ENCODE measurements at regions not wholly inside any gene's neighbourhood (a gene's known extent, or its start where the extent isn't known, plus 50 kb on each side); places are given as distances from the start of the nearest gene placed in this dataset.
"Not testable (repeated sequence)": the region's sequence is repeated elsewhere in the genome, so short reads cannot be mapped to it uniquely, and the experiment has no call there.

DNA sequence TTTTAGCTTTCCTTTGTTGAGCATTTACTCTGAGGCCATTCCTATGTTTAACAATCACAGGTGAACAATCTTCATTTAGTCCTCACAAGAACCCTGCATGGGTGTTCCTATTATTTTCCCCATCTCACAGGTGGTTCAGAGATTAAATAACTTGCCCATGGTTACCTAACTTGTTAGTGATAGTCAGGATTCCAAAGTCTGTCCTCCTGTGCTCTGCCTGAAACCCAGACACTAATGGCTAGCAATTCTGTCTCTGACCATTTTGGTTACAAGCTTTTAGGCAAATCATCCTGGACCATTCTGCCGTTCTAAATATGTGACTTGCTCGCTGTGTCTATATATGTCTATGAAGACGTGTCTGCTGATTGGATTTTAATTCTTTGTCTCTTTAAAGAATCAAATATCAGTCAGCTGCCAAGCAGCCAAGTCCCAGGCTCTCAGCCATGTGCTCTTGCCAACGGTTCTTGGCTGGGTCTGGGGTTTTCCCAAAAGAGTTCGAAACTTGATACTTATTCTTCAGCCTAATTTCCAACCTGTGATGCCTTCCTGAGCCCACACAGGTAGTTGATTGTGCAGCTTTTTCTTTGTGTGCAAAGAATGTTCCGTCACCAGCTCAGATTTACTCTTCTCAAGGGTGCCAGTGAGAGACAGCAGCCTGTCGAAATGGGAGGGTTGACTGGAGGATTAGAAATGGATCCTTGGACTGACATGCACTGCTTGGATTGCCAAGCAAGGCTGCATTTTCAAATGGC is 121.7 kb downstream of the NREP start:
- H3K4me1 ChIP-seq: no peaks in the 10 kb centered on the region
- H3K9me3 ChIP-seq: peaks cover 26% of the 10 kb centered on the region
- no peaks in the 10 kb centered on the region for H3K36me3 ChIP-seq
- H3K4me3 ChIP-seq: no peak overlapping the region
- TF ChIP-seq Cebpa-rat (IDR thresholded peaks at IDR 0.05): no peak
- no peak overlapping the region for H3K27ac ChIP-seq
- no peak overlapping the region for H3K4me2 ChIP-seq
- H3K9ac ChIP-seq: no peak overlapping the region
- no peaks in the 10 kb centered on the region for H3K27me3 ChIP-seq
- H4K20me1 ChIP-seq: no peaks in the 10 kb centered on the region

DNA sequence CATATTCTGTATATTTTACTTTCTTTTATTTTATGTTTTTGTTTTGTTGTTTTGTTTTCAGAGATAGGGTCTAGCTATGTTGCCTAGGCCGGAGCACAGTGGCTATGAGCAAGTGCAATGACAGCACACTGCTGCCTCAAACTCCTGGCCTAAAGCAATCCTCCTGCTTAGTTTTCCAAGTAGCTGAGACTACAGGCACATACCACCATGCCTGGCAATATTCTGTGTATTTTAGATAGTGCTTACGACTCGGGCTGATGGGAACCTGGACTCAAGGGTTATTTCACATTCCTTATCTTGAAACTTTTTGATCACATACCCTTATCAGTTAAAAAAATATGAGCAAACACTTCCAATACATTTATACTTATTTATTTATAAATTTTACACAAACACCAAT is 119.0 kb upstream of the STARD4 start:
- Histone ChIP-seq H3K27me3 (no peaks in the 10 kb centered on the region), H3K36me3 (no peaks in the 10 kb centered on the region), H3K9ac (no peak overlapping the region), H3K4me3 (no peak overlapping the region), H4K20me1 (no peaks in the 10 kb centered on the region), H3K4me2 (no peak overlapping the region), H3K9me3 (peaks cover 11% of the 10 kb centered on the region), H3K27ac (no peak overlapping the region), H3K4me1 (no peaks in the 10 kb centered on the region)
- no peak for TF ChIP-seq Cebpa-rat (IDR thresholded peaks at IDR 0.05)

DNA sequence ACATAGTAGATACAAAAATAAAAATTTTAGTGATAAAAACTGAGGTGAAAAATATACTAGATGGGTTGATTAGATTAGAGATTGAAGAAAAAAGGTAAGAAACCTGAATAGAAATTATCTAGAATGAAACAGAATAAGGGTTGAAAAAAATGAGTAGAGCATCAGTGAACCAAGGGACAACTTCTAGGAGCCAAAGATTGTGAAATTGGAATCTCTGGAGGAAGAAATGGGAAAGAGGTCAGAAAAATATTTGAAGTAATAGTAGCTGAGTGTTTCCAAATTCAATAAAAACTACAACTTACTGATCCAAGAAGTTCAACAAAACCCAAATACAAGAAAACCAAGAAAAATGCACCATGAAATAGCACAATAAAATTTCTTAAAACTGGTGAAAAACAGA is 116.6 kb upstream of the STARD4 start:
- TF ChIP-seq Cebpa-rat (IDR thresholded peaks at IDR 0.05): no peak
- no peaks in the 10 kb centered on the region for H3K27me3 ChIP-seq
- no peak overlapping the region for H3K4me3 ChIP-seq
- H3K9me3 ChIP-seq: peaks cover 11% of the 10 kb centered on the region
- no peaks in the 10 kb centered on the region for H3K4me1 ChIP-seq
- no peaks in the 10 kb centered on the region for H3K36me3 ChIP-seq
- no peak overlapping the region for H3K9ac ChIP-seq
- H3K27ac ChIP-seq: no peak overlapping the region
- H3K4me2 ChIP-seq: no peak overlapping the region
- no peaks in the 10 kb centered on the region for H4K20me1 ChIP-seq

DNA sequence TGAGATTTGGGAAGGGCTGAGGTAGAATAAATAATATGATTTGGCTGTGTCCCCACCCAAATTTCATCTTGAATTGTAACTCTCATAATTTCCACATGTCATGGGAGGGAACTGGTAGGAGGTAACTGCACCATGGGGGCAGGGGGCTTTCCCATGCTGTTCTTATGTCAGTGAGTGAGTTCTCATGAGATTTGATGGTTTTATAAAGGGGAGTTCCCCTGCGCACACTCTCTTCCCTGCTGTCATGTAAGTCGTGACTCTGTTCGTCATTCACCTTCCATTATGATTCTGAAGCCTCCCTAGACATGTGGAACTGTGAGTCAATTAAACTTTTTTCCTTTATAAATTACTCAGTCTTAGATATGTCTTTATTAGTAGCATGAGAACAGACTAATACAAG is 115.5 kb upstream of the STARD4 start:
- no peak overlapping the region for H3K4me2 ChIP-seq
- no peak overlapping the region for H3K27ac ChIP-seq
- no peaks in the 10 kb centered on the region for H3K27me3 ChIP-seq
- no peaks in the 10 kb centered on the region for H3K36me3 ChIP-seq
- peaks cover 11% of the 10 kb centered on the region for H3K9me3 ChIP-seq
- no peak overlapping the region for H3K4me3 ChIP-seq
- H4K20me1 ChIP-seq: no peaks in the 10 kb centered on the region
- no peak for TF ChIP-seq Cebpa-rat (IDR thresholded peaks at IDR 0.05)
- H3K9ac ChIP-seq: no peak overlapping the region
- no peaks in the 10 kb centered on the region for H3K4me1 ChIP-seq

DNA sequence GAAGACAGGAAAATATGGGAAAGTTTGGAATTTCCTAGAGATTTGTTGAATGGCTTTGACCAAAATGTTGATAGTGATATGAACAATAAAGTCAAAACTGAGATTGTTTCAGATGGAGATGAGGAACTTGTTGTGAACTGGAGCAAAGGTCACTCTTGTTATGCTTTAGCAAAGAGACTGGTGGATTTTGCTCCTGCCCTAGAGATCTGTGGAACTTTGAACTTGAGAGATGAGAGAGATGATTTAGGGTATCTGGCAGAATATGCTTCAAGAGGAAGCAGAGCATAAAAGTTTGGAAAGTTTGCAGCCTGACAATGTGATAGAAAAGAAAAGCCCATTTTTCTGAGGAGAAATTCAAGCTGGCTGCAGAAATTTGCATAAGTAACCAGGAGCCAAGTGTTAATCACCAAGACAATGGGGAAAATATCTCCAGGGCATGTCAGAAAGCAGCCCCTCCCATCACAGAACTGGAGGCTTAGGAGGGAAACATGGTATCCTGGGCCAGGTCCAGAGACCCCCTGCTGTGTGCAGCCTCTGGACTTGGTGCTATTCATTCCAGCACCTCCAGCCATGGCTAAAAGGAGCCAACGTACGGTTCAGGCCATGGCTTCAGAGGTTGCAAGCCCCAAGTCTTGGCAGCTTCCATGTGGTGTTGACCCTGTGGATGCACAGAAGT is 114.3 kb upstream of the STARD4 start:
- no peak for TF ChIP-seq Cebpa-rat (IDR thresholded peaks at IDR 0.05)
- Histone ChIP-seq H4K20me1 (no peaks in the 10 kb centered on the region), H3K36me3 (no peaks in the 10 kb centered on the region), H3K4me2 (no peak overlapping the region), H3K27ac (no peak overlapping the region), H3K4me3 (no peak overlapping the region), H3K4me1 (no peaks in the 10 kb centered on the region), H3K9ac (no peak overlapping the region), H3K9me3 (peaks cover 11% of the 10 kb centered on the region), H3K27me3 (no peaks in the 10 kb centered on the region)

DNA sequence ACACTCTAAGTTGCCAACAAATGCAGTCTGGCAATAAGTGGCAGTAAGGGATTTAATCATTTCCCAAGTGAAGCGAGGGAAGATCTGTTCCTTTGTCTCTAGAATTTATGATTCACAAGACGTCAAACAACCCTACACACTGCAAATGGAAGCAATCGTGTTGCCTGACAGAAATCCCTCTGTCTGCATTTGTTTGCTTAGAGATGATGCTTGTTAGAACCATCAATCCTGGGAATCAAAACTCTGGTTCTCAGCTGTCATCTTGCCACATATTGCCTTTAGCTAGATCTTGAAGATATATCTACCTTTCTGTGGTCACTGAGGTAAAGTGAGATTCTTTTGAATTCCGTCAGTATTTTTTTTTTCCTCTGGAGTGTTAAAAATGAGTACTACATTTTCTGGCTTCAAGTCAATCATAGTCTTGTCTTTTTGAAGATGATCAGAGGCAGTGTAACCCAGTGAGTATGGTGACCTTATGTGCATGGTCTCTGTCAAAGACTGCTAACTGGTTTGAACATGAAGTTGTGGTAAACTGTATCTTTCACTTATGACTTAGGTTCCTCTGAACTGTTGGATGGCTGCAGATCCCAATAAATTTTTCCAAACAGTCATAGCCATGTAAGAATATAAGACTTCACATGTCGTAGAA is 106.4 kb upstream of the STARD4 start:
- H3K4me2 ChIP-seq: no peak overlapping the region
- TF ChIP-seq Cebpa-rat (IDR thresholded peaks at IDR 0.05): no peak
- no peak overlapping the region for H3K27ac ChIP-seq
- no peaks in the 10 kb centered on the region for H3K9me3 ChIP-seq
- H3K27me3 ChIP-seq: no peaks in the 10 kb centered on the region
- no peaks in the 10 kb centered on the region for H3K4me1 ChIP-seq
- H3K4me3 ChIP-seq: no peak overlapping the region
- no peak overlapping the region for H3K9ac ChIP-seq
- H3K36me3 ChIP-seq: no peaks in the 10 kb centered on the region
- H4K20me1 ChIP-seq: no peaks in the 10 kb centered on the region

DNA sequence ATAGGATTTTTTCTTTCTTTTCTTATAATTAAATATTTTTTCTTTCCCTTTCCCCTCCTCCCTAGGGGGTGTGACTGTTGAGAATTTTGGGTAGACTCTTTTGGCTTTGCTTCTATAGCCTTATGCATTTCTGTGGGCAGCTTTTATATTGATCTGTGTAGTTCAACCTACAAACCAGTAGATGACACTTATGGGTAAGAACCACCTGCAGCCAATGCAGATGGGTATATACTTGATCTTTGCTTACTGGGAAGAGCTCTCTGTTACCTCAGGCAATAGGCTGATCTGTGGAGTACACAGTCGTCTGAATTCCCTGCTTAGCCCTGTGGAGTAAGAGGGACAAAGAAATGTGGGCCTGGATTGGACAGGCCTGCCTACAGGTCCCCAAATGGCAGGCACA is 102.7 kb upstream of the STARD4 start:
- no peak overlapping the region for H3K27ac ChIP-seq
- no peak for TF ChIP-seq Cebpa-rat (IDR thresholded peaks at IDR 0.05)
- H3K4me1 ChIP-seq: no peaks in the 10 kb centered on the region
- H3K4me2 ChIP-seq: no peak overlapping the region
- no peaks in the 10 kb centered on the region for H4K20me1 ChIP-seq
- H3K9ac ChIP-seq: no peak overlapping the region
- no peaks in the 10 kb centered on the region for H3K27me3 ChIP-seq
- H3K9me3 ChIP-seq: peaks cover 11% of the 10 kb centered on the region
- H3K4me3 ChIP-seq: no peak overlapping the region
- no peaks in the 10 kb centered on the region for H3K36me3 ChIP-seq

DNA sequence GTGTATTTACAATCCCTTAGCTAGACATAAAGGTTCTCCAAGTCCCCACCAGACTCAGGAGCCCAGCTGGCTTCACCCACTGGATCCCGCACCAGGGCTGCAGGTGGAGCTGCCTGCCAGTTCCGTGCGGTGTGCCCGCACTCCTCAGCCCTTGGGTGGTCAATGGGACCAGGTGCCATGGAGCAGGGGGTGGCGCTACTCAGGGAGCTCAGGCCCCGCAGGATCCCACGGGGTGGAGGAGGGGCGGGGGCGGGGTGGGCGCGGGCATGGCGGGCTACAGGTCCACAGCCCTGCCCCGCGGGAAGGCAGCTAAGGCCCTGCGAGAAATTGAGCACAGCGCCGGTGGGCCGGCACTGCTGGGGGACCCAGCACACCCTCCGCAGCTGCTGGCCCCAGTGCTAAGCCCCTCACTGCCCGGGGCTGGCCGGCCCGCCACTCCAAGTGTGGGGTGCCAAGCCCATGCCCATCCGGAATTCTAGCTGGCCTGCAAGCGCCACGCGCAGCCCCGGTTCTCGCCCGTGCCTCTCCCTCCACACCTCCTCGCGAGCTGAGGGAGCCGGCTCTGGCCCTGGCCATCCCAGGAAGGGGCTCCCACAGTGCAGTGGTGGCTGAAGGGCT is 99.8 kb upstream of the STARD4 start:
- not testable (repeated sequence) for H3K4me1 ChIP-seq, H3K4me3 ChIP-seq, H3K36me3 ChIP-seq, H3K27me3 ChIP-seq, H3K4me2 ChIP-seq, H4K20me1 ChIP-seq, H3K27ac ChIP-seq, H3K9ac ChIP-seq
- H3K9me3 ChIP-seq: peaks cover 11% of the 10 kb centered on the region

DNA sequence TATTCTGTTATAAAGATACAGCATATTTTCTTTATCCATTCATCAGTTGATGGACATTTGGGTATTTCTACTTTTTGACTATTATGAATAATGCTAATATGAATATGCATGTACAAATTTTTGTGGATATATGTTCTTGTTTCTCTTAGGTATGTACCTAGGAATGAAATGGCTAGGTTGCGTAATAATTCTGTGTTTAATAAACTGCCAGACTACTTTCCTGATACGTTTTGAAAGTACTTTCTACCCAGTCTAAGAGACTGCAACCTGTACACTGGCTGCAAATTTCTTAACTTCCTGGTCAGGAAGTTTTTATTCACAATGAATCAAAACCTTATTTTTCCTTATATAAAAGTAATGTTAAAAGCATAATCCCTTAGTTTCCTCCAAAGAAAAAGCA is 93.9 kb upstream of the STARD4 start:
- TF ChIP-seq Cebpa-rat (IDR thresholded peaks at IDR 0.05): peak; percentile 38; the same call in 1 of the 2 replicates
- Histone ChIP-seq H3K4me3 (no peak overlapping the region), H3K36me3 (no peaks in the 10 kb centered on the region)

DNA sequence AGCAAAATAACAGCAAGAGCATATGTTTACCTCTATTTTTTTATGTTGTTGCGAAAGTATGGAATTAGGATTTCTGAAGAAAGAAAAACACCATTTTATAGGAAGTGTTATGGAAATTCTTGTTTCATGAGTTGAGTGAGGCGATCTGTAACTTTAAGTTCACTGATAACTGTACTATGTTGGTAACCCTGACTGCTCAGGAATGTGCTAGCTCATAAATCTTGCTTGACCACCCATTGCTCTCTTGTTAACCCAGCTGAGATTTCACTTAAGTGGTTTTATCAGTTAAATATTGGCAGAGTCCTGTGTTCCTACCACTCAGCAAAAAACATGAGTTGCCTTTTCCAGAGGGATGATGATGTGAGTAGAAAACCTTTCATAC is 91.1 kb upstream of the STARD4 start:
- no peaks in the 10 kb centered on the region for H4K20me1 ChIP-seq
- no peaks in the 10 kb centered on the region for H3K9me3 ChIP-seq
- no peaks in the 10 kb centered on the region for H3K4me1 ChIP-seq
- no peak overlapping the region for H3K4me2 ChIP-seq
- TF ChIP-seq Cebpa-rat (IDR thresholded peaks at IDR 0.05): no peak
- no peak overlapping the region for H3K4me3 ChIP-seq
- no peak overlapping the region for H3K27ac ChIP-seq
- no peak overlapping the region for H3K9ac ChIP-seq
- no peaks in the 10 kb centered on the region for H3K36me3 ChIP-seq
- H3K27me3 ChIP-seq: no peaks in the 10 kb centered on the region

More for the DNA sequence above, 93.9 kb upstream of the STARD4 start:
- H3K9me3 ChIP-seq: peaks cover 1% of the 10 kb centered on the region; the same call in 1 of the 2 replicates
- H3K27me3 ChIP-seq: no peaks in the 10 kb centered on the region
- H3K27ac ChIP-seq: no peak overlapping the region
- no peak overlapping the region for H3K9ac ChIP-seq
- no peaks in the 10 kb centered on the region for H4K20me1 ChIP-seq
- H3K4me1 ChIP-seq: no peaks in the 10 kb centered on the region
- no peak overlapping the region for H3K4me2 ChIP-seq
